NCI-H1092 treated with DMSO at 0.1 percent for 48 hours (cell line): ENCODE measurements at regions not wholly inside any gene's neighbourhood (a gene's known extent, or its start where the extent isn't known, plus 50 kb on each side); places are given as distances from the start of the nearest gene placed in this dataset.

ENCODE experiments used
- DNase-seq: peaks from one replicate; lab custom pipeline; 2025; lab: John Stamatoyannopoulos, UW

- no peak for DNase-seq
Observed at GRCh38 chr3:94996743-94997142, 933.9 kb downstream of the NSUN3 start.

- no peak for DNase-seq
Observed at GRCh38 chr3:95002438-95003046, 939.7 kb downstream of the NSUN3 start.

DNA sequence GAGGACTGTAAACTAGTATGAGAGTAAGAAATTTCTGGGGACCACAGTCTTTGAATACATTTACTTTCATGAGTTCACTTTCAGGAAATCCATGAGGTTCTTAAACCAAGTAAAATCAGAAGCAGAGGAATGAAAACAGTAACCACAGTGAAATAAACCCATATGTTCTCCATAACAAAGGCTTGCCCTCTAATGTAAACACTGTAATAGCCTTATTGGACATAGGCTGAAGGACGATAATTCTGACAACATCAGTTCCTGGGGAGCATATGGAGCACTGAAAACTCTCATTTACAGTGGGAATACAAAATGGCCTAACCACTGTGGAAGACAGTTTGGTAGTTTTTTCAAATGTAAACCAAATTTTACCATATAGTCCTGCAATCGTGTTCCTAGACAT is 965.8 kb downstream of the NSUN3 start:
- no peak for DNase-seq

DNA sequence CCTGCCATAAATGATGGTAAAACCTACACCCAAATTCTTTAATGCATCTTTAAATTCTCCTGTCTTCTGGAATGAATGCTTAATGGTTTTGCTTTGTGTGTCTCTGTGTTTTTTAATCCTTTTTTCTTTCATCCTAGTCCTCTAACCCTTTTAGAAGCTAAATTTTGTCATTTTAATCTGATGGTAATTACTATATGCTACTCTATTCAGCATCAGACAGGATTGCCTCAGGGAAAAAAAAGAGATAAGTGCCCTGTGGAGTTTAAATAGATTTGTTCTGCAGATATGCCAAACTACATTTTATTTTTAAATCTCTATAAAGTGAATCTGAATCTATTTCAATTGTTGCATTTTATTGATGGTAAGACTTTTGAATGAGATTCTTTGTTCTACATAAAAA is 966.8 kb downstream of the NSUN3 start:
- no peak for DNase-seq

DNA sequence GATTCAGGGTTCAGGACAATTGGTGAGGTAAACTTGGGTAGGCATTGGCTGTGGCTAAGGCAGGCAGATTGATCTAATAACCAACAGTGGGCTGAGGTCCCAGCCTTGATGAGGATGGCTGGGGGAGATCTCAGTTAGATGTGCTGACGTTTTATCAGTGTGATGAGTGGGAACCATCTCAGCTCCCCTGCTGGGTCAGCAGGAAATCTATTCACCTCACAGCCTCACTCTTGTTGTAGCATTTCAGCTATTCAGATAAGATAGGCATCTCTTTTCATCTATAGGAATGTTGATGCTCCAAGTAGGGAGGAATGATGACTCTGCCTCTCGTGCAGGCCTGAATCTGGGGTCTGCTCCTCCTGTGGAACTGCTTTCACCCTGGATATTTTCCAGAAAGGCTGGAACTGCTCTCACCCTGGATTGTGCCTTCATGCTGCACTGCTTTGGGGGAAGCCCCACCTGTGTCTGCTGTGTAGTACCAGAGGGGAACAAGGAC is 973.7 kb downstream of the NSUN3 start:
- DNase-seq: no peak

DNA sequence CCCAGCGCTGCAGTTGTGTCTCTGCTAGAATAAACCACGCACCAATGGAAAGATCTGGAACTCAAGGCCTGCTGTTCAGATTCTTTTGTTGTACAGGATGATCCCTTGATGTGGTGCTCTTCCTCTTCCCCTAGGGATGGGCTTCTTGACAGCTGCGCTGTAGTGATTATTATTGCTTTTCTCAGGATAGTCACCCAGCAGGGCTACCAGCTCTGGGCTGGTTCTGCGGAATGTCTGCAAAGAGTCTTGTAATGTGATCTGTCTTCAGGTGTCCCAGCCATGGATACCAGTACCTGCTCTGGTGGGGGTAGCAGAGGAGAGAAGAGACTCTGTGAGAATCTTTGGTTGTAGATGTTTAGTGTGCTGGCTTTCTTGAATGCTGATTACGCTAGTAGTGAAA is 974.2 kb downstream of the NSUN3 start:
- no peak for DNase-seq

- no peak for DNase-seq
Observed at GRCh38 chr3:95037927-95038326, 975.1 kb downstream of the NSUN3 start.

GRCh38 chr3:95044101-95044500 is 981.2 kb downstream of the NSUN3 start:
- DNase-seq: no peak

- DNase-seq: no peak
Observed at GRCh38 chr3:95048564-95048963, 985.7 kb downstream of the NSUN3 start.

DNA sequence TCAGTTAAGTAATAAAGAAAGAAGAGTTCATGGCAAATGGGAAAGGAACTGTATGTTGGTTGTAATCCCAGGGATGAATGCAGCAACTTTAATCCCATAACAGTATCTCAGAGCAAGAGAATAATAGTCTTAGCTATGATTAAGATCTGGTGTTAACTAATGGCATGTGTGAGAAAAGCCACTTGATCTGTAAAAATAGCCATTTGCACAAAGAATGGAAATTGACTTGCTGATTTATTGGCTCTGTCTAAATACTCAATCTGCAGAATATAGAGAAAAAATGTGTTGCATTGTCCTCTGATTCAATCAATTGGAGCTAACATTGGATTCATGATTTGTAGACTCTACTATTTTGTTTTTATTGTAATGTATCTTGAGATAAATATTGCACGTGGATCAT is 987.0 kb downstream of the NSUN3 start:
- no peak for DNase-seq

- no peak for DNase-seq
Observed at GRCh38 chr3:95055288-95055687, 992.4 kb downstream of the NSUN3 start.

DNA sequence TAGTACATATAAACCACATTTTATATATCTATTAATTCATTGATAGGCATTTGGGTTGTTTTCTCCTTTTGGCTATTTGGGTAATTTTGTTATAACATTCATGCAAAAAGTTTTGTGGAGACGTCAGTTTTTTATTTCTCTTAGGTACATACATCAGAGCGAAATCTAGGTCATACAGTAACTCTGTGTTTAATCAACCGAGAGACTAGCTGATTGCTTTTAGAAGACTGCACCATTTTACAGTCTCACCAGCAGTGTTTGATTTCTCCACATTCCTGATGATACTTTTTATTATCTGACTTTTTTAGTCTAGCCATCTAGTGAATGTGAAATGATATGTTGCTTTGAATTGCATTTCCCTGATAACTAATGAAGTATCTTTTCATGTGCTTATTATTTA is 1019.3 kb downstream of the NSUN3 start:
- no peak for DNase-seq

GRCh38 chr3:95084738-95085137 is 1021.9 kb downstream of the NSUN3 start:
- no peak for DNase-seq

GRCh38 chr3:95088464-95088863 is 1025.6 kb downstream of the NSUN3 start:
- no peak for DNase-seq

DNA sequence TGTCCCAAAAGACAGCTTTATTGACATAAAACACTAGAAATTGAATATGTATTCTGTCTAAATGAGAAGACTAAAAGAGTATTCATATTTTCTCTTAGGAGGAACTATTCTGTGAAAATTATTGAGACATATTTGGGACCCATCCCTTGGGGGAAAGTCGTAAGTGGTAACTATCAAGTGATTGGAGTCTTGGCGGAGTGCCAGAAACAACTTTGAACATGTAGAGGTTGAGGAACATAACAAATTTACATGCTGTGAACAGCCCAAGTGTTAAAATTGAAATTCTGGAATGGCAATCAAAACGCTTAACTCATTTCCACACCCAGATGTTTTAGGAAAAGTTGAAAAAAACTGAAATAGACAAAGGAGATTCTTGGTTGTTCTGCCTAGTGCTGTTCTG is 1034.6 kb downstream of the NSUN3 start:
- DNase-seq: no peak

DNA sequence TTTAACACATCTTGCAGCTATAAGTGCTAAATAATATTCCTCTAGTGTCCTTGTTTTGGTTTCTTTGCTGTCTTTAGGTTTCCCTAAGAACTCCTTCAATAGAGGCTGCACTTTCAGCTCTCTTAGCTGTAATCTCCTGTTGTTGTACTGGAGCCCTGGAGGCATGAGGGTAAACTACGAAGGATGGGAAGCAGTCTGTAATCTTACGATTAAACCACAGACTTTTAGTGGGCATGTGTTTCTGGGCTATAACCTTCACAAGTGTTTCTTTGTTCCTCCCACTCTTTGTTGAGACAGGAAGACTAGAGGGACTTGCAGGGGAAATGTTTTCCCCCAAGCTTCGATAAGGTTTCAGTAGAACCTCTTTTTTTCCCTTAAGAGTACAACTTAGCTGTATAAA is 1058.1 kb downstream of the NSUN3 start:
- DNase-seq: no peak

DNA sequence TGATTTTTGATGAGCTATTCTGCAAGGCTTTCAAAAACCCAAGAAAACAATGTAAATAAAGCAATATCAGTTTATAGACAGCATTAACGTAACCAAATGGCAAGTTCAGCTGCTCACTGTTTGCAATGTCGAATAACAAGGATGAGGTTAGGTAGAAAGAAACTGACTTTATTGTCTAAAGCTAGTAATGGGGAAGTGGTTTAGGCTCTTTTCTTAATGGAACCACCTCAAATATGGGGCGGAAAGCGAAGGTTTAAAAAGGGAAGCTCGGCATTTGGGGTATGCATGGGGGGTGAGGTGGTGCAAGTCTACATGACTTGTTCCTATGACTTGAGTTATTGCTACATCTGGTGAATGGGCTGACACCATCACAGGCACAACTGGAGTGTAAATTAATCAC is 1060.2 kb downstream of the NSUN3 start:
- DNase-seq: no peak

GRCh38 chr3:95134693-95135413 is 1072.0 kb downstream of the NSUN3 start:
- no peak for DNase-seq

DNA sequence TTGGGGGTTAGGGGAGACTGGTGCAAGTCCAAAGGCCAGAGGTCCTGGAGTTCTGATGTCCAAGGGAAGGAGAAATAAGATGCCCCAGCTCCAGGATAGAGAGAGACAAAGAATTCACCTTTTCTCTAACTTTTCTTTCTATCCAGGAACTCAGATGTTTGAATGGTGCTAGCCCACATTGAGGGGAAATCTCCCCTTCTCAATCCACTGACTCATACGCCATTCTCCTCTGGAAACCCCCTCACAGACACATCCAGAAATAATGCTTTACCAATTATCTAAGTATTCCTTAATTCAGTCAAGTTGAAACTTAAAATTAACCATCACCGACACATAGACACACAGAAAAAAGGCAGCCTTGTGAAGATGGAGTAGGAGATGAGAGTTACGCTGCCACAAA is 1085.2 kb downstream of the NSUN3 start:
- DNase-seq: no peak

DNA sequence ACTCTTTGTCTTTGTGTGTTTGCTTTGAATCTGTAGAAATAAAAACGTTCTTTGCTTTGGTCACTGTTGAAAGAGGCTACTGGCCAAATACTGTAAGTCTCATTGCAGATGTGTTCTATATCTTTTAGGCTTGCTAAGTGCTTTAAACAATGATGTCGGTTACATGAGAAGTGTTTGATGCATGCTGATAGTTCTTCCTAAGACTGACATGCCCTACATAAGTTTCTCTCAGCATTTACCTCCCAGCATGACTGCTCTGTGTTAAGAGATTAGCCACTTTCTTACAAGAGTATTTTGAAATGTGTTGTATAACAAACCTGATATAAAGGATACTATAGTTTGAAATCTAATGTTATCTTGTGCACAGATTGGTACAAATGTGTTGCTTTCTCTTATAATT is 1088.7 kb downstream of the NSUN3 start:
- no peak for DNase-seq

- DNase-seq: no peak
Observed at GRCh38 chr3:95154766-95155165, 1091.9 kb downstream of the NSUN3 start.

DNA sequence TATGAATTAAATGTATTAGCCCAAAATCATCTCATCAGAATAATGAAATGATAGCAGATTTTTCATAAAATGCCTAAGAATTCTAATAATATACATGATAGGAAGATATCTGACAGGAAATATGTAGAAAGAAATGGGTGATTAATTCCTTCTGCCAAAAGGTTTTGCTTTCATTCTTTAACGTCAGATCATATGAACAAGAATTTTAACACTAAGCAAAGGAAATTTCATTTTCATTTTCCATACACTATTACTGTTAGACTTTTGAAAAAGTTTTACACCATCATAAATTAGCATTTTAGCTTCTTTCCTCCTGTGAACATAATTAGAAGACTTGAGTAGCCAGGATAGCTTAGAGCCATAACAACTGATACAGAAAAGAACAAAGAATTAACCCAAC is 1099.9 kb downstream of the NSUN3 start:
- DNase-seq: no peak

DNA sequence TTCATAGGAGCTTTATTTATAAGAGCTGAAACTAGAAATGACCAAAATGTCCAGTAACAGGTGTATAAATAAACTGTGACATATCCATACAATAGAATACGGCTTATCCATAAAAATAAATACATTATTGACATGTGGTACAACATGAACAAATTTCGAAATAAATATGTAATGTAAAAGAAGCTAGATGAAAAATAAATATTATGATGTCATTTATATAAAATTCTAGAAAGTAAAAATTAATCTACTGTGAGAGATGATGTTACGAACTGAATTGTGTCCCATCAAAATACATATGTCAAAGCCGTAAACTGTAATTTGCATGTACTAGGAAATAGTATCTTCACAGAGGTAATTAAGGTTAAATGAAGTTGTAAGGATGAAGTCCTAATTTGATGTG is 1104.9 kb downstream of the NSUN3 start:
- DNase-seq: no peak

- no peak for DNase-seq
Observed at GRCh38 chr3:95168526-95168925, 1105.7 kb downstream of the NSUN3 start.
